Heart left ventricle (tissue), 13 donors: ENCODE measurements at regions not wholly inside any gene's neighbourhood (a gene's known extent, or its start where the extent isn't known, plus 50 kb on each side); places are given as distances from the start of the nearest gene placed in this dataset.

Experiments used
- CTCF ChIP-seq, 12 donors: fragments of 200-600 bp; sonication (generic) in 4 of 12; IDR thresholded peaks; one replicate each; pipeline versions ENCODE4 v1.5.0 to v1.8.0; 2018 to 2022; ENCODE audit warnings: antibody characterized with exemption in 12 of 12, mild to moderate bottlenecking in 5 of 12
- POLR2A ChIP-seq, 2 donors: fragments of 450-650 bp; IDR thresholded peaks; one replicate each; pipeline ENCODE4 v1.6.1; 2017; ENCODE audit warnings: antibody characterized with exemption in 2 of 2, mild to moderate bottlenecking in 2 of 2, moderate library complexity in 2 of 2
- donor health status: ischemic (EF 13 %, LVEDD 7.1; RV severe dilation, severe dysfunction).
- donor health status: DM: no; HTN: yes; CAD: no.
- donor health status: DM: no; HTN: no; CAD: no.
- donor health status: ischemic (EF 25% LVEDD 6.9; RV normal size, moderate dysfunction).
- donor health status: ischemic (EF 25% LVEDD 5.7; RV mildly dilated, moderate dysfunction).
- donor health status: ischemic (EF 35%, LVEDD 5.7; RV mildly dilated, moderate dysfunction).
- donor health status: nonischemic (EF 11% LVEDD 7.7; RV severe dilation, severe dysfunction).
- donor health status: DM: yes; HTN: yes; CAD: no.
- donor health status: PGD.
- donor health status: ischemic (EF 29% LVEDD 5.4; RV normal size, mild dysfunction).
- donor health status: nonischemic (EF 23%, LVEDD 6.1; RV moderate dilation, normal function).

DNA sequence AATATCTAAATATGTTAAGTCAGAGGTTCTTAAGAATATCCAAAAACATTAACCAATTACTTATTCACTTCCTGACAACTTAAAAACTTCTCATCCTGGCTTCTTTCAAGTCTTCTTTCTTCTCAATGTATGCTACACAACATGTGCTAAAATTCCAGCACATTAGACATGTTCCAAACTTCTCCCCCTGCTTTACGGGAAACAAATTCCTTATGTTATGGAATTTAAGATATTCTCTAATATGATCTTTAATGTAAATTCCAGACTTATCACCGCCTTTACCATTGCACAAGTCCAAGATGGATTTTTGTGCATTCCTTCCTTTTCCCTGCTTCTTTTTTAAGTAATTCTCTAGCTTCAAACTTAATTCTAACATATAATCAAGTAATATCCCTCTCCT lies 964.5 kb upstream of the CHORDC1 start:
- TF ChIP-seq CTCF (IDR thresholded peaks at IDR 0.05) (no peak), POLR2A (IDR thresholded peaks at IDR 0.05) (no peak)
